Jurkat, Clone E6-1 (cell line): ENCODE measurements at regions not wholly inside any gene's neighbourhood (a gene's known extent, or its start where the extent isn't known, plus 50 kb on each side); places are given as distances from the start of the nearest gene placed in this dataset.
A peak's percentile ranks its signal among the peaks of the same experiment; 100 is the strongest.
"Not testable (repeated sequence)": the region's sequence is repeated elsewhere in the genome, so short reads cannot be mapped to it uniquely, and the experiment has no call there.

ENCODE experiments used
- DNase-seq: peaks from one replicate; pipeline ENCODE4 v3.0.0-alpha.2; 2011; ENCODE audit warnings: low read depth, low spot score
- H3K4me3 ChIP-seq: 2 replicates; pipeline ENCODE4 v1.5.1; 2011; ENCODE audit warnings: mild to moderate bottlenecking, low read length, control low read depth, moderate library complexity

DNA sequence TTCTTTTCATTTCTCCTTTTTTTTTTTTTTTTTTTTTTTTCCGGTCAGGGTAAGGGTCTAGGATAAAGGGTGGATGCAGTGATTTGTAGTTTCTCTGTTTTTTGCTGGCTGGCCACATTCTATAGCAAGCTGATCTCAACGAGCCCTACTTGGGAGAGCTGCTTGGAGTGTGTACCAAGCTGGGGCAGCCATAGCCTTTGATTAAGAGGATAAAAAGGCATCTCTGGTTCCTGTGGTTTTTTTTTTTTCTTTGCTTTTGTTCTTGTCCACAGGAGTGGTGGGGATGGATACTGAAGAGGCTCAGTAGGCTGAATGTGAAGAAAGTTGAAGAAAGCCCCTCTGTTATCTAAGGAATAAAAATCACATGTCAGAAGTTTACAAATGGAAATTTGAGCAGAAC lies 955.3 kb upstream of the WWC1 start:
- no peak overlapping the region for H3K4me3 ChIP-seq
- no peak for DNase-seq

DNA sequence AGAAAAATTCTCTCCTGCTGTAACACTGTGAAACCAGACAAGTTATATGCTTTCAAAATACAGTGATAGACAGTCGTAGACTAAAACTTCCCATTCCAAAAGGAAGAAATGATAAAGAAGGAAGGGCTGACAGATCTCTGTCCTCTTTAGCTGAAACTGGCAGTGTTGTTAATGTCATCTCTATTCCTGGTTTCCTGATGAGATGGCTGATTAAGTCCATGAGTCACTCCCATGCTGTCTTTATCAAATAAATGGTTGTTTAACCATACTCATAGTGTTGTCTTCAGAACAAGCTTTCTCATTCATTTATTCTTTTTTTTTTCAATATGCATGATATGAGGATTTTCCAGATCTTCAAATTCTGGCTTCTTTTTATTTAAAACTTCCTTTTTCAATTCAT lies 952.2 kb upstream of the WWC1 start:
- H3K4me3 ChIP-seq: no peak overlapping the region
- DNase-seq: no peak

DNA sequence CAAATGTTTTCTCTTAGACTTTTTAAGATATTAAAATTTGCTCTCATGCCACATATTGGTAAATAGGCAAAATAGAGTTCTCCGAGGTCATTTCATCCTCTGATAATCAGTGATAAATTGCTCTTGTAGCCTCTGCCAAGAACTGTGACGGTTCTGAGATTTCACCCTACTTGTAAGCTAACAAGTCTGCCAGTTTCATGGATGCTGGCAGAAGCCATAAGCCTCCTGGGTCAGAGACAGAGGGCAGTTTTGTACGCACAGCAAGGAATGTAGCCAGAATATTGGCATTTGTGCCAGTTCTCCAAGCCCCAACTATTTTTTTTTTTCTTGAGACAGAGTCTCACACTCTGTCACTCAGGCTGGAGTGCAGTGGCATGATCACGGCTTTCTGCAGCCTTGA lies 945.0 kb upstream of the WWC1 start:
- no peak for DNase-seq
- H3K4me3 ChIP-seq: no peak overlapping the region

DNA sequence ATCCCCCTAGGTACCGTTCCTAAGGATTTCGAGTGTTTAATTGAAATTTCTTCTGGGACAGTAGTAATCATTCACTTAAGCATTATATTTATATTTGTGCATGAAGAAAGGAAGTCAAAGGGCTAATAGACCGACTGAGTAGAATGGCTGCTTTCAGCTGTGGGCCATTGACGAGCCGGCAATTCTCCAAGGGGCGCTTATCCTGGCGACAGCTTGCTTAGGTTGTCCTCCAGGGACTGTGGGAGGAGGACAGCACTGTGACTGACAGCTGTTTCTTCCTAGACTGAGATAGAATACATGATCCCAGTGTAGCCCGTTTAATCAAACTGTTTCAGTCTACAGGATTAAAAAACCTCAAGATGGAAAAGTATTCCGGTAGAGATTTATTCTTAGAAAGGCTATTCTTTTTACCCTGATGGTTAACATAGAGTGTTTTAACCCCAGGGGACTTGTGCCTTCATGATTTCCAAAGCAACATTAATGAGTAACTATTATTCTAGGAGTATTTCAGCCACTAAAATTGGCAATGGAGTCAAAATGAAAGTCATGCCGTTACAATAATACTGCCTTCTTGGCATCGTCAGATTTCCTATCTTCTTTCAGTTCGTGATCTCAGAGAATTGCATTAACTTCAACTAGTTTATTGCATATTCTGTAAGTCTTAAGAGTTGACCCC lies 943.1 kb upstream of the WWC1 start:
- H3K4me3 ChIP-seq: no peak overlapping the region
- DNase-seq: no peak

DNA sequence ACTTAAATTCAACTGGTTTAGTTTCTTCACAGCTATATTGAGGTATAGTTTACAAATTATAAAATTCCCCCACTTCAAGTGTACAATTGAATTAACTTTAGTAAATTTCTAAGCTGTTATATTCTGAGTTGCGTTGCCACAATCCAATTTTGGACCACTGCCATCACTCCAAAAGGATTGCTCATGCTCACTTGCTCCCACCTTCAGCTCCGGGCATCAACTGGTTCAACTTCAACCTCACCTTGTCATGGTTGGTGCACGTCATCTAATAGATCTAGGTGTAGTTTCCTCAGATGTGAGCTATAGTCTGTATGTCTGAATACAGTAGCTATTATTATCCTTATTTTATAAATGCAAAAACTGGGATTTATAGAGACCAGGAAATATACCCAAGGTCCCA lies 942.5 kb upstream of the WWC1 start:
- no peak overlapping the region for H3K4me3 ChIP-seq
- DNase-seq: no peak

DNA sequence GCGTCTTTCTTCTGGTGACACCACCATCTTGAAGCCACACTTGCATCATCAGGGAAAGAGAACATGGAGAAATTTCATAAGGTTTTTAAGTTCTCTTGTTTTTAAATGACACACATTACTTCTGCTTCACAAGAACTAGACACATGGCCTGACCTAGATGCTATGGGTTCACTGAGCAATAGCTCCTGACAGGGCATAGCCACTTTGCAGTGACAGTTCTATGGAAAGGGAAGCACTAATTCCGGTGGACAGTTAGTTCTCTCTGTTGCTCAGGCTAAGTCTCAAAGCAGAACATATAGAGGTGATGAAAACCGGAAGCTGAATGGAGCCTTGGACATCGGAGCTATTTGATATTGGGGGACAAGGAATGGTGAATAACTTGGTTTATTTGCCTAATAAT lies 940.1 kb upstream of the WWC1 start:
- no peak for DNase-seq
- H3K4me3 ChIP-seq: no peak overlapping the region

DNA sequence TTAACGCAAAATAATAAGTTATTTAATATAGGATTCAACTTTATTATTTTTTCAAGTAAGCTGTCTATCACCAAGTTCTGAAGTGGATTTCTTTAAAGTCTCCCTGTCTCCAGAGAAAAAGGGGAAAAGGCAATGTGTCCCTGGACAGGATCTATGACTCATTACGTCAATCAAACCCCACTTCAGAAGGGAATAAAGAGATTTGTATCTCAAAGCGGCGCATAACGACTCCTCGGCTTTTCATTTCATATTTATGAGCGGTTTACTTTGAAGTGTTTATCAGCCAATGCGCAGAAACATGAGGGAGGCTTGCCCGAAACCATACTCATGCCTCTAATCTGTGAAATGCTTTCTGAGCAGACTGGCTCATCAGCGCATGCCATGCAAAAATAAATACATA lies 938.6 kb upstream of the WWC1 start:
- DNase-seq: peak; percentile 73
- no peak overlapping the region for H3K4me3 ChIP-seq

DNA sequence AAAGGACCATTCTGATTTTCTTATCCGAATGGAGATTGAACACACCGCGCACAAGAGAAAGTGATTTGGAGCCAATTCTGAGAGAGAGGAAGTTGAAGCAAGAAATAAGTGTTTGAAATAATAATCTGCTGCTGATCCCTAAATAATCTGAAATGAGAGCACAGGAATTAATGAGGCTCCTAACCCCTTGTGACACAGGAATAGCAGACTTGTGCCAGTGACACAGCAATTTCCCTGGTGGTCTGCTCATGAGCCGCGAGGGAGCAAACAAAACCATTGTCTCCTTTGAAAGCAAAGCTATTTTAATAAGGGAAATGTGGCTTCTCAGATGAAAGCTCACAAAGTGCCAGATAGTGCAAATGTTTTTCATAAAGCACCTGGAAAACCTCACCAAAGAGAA lies 936.1 kb upstream of the WWC1 start:
- no peak overlapping the region for H3K4me3 ChIP-seq
- peak; percentile 2 for DNase-seq

DNA sequence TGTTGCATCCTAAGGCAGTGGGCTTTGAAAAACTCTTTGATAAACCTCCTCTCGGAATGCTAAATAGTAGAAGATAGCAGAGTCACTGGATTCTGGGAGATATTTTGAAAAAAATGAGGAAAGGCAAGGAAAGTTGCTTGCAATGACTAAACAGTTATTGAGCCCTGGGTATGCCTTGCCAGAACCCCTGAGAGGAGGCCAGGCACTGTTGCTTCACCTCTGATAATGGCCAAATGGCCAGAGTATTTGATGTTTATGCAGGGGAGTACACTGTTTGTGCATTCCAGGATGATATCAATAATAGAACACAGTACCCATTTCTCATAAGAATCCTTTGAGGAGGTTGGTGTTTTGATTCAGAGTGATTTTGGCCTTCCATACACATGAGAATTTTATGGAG lies 935.1 kb upstream of the WWC1 start:
- no peak overlapping the region for H3K4me3 ChIP-seq

DNA sequence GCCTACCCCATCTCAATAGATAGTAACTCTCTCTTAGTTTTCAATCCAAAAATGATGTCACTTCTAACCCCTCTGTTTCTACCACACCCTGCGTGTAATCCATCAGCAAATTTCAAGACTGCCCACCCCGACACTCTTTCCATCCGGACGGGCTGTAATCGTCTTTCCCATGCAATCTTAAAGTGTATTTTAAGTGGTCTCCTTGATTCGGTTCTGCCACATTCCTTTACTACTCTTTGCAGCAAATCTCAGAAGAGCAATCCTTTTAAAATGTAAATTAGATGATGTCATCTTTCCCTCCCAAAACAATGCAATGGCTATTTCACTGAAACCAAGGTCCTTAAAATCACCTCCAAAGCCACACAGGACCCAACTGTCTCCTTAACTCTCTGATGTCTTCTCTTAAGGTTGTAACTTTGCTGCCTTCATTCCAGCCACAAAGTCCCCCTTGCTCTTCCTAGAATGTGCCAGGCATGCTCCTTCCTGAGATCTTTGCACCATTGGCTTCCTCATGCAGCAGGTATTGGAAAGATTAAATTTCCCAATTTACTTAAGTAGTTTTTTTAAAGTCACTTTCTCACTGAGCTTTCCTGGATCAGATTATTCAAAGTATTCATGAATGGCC lies 932.5 kb upstream of the WWC1 start:
- no peak for DNase-seq
- H3K4me3 ChIP-seq: no peak overlapping the region

More for the DNA sequence above, 935.1 kb upstream of the WWC1 start:
- DNase-seq: no peak

DNA sequence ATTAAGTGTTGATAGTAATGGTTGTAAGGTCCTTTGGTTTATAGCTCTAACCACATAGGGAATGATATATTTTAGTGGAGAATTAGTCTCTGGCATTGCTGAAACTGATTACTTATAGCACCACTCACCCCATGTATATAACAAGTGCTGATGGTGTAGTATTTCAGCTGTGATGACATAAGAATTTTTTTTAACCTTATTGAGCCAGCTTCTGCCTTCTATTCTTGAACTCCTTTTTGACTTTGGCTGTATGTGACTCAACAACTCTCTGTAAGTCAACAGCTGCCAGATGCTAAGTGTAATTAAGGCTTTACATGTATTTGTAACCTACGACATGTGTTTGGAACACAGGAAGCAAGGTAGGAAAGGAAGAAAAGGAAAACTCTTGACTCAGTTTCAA lies 929.6 kb upstream of the WWC1 start:
- no peak overlapping the region for H3K4me3 ChIP-seq
- no peak for DNase-seq

DNA sequence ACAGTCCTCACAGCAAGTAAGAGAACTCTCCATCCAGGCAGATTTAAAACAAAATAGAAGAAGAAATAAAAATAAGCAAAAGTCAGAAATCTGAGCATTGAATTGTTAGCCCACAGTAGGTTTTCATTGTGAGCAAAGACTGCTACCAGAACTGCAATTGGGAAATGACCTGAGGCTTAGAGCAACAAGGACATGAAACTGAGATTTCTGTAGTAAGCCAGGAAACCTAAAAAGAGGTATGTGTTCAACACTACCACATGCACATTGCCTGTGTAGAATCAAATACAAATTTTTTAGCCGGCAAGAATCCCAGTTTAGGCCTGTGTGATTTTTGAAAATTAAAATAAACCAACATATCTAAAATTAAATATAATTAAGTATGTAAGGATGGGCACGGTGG lies 928.4 kb upstream of the WWC1 start:
- no peak for DNase-seq

DNA sequence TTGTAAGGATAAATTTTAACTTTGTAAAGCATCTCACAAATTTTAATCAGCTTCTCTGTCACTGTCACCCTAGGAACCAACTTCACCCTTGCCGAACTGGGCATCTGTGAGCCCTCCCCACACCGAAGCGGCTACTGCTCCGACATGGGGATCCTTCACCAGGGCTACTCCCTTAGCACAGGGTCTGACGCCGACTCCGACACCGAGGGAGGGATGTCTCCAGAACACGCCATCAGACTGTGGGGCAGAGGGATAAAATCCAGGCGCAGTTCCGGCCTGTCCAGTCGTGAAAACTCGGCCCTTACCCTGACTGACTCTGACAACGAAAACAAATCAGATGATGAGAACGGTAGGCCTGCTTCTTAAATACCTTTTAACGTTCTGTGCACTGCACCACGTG lies 916.3 kb upstream of the WWC1 start:
- DNase-seq: no peak

More for the DNA sequence above, 928.4 kb upstream of the WWC1 start:
- H3K4me3 ChIP-seq: no peak overlapping the region

DNA sequence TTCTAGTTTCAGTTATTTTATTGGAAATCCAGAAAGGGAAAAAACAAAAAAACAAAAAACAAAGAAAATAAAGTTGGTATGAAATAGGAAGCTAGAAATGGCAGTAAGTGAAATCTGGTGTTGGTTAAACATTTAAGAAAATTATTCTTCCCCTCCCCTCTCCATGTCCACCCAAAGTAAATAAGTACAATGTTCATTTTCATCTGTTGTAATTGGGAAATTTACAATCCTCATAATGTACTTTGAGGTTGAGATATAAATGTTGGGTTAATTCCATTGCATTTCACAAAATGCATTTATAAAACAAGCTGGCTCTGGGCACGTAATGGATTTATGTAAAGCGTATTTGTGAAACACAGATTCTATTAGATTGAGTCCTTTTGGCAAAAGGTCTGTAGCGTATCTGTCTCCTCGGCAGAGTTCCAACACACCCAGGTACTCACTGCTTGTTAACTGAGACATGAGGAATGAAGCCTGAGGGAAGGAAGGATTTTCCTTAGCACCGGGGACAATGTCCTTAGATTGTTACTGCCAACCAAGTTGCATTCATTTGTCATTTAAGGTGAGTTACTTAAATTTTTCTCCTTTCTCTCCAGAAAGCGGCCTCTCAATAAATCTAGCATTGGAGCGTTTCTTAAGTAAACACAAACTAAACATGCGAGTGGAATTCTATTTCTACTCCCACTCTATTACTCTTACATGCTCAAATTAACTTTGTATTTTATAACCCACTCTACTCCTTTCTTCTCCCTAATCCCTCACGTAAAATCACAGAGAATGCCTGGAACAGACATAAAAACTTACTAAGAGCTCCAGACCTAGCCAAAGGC lies 912.3 kb upstream of the WWC1 start:
- DNase-seq: no peak
- H3K4me3 ChIP-seq: no peak overlapping the region

More for the DNA sequence above, 916.3 kb upstream of the WWC1 start:
- no peak overlapping the region for H3K4me3 ChIP-seq

DNA sequence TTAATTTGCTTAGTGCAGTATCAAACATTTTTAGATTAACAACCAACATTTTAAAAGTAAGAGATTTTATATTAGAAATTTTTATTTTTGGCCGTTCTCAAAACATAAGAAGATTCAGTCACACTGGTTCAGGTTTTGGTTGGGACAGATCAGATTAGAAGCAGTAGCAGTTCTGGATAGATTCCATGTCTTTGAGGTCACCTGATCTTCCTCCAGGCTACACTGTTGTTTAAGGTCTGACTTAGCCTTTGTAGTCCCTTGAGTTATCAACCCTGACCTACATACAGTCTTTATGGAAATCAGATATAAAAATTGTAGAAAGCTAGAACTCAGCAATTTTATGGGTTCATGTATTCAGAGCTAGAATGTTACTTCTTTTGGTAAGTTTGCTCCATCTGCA lies 910.0 kb upstream of the WWC1 start:
- DNase-seq: no peak
- no peak overlapping the region for H3K4me3 ChIP-seq

DNA sequence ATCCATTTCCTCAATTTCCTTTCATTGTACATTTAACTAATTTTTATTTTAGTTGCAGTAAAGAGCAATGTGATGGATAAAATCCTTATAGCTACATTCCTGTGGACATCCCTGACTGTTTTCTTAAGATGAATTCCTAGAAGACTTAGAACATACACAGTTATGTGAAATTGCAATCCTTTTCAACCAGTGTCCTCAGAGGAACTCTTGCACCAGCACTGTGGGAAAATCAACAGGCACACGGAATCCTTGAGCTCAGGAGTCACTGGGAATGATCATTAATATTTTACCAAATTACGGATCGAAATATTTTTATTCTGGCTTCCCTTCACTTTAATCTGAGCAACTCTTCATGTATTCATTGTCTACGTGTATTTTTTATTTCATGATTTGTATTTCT lies 901.9 kb upstream of the WWC1 start:
- H3K4me3 ChIP-seq: no peak overlapping the region
- no peak for DNase-seq

DNA sequence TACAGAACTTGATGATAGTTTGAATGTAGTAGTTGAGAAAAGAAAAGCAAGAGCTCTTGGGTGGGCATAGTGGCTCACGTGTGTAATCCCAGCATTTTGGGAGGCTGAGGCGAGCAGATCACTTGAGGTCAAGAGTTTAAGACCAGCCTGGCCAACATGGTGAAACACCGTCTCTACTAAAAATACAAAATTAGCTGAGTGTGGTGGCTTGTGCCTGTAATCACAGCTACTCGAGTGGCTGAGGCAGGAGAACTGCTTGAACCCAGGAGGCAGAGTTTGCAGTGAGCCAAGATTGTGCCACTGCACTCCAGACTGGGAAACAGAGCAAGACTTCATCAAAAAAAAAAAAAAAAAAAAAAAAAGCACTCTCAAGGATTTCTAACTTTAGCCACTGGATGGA lies 900.2 kb upstream of the WWC1 start:
- H3K4me3 ChIP-seq, DNase-seq: not testable (repeated sequence)

DNA sequence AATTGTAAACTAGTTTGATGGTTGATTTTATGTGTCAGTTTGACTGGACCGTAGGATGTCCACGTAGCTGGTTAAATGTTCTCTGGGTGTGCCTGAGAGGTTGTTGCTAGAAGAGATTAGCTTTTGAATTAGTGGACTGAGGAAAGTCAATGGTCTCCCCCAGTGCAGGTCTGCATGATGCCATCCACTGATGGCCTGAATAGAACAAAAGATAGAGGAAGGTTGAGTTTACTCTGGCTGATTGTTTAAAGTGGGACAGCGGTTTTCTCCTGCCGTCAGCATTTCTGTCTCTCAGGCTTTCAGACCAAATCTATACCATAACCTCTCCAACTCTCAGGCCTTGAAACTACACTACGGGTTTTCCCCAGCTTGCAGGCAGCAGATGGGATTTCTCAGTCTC lies 899.2 kb upstream of the WWC1 start:
- H3K4me3 ChIP-seq: no peak overlapping the region
- DNase-seq: no peak

DNA sequence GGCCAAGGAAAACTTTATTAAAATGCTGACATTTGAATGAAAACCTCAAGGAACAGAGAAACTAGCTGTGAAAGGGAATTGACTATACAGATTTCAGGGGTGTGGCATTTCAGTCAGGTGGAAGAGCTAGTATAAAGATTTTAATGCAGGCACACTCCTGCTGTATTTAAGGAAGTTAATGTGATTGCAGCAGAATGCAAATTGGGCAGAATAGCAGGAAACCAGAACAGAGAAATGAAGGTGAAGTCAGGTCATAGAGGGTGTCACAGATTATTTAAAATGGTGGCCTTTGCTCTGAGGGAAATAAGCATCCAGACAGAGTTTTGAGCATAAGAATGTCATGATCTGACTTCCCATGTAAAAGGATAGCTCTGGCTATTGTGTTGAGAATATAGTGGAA lies 898.1 kb upstream of the WWC1 start:
- DNase-seq: no peak
- no peak overlapping the region for H3K4me3 ChIP-seq

DNA sequence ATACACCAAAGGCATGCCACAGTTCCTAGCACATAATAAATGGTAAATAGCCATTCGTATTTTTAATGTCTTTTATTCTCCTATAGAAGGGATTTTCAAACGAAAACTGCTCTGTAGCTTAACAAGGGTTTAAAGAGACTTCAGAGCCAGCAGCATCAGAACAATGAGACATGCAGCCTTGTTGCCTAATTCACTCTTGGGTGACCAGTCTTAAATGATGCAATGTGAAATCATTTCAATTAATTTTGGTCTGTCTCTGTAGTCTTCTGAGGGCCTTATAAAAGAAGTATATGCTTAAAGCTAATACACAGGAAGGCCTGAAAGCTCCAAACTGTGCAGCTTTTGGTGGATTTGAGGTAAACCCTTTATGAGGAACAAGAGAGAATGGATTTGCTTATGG lies 888.8 kb upstream of the WWC1 start:
- H3K4me3 ChIP-seq: no peak overlapping the region
- no peak for DNase-seq
